HG02870 (cell line): ENCODE measurements at regions not wholly inside any gene's neighbourhood (a gene's known extent, or its start where the extent isn't known, plus 50 kb on each side); places are given as distances from the start of the nearest gene placed in this dataset.

Experiments used
- ATAC-seq: cut with Tn5 transposase; IDR thresholded peaks from one replicate; pipeline ENCODE4 v1.9.1; 2021; ENCODE audit warnings: mild to moderate bottlenecking, moderate library complexity; ENCODE audit not compliant: unreplicated experiment

- no peak for ATAC-seq
Measured at GRCh38 chr2:19140463-19141208, 217.8 kb downstream of the OSR1 start.

- ATAC-seq: no peak
Measured at GRCh38 chr2:19139386-19139785, 219.0 kb downstream of the OSR1 start.

- ATAC-seq: no peak
Measured at GRCh38 chr2:19138264-19138825, 220.1 kb downstream of the OSR1 start.

DNA sequence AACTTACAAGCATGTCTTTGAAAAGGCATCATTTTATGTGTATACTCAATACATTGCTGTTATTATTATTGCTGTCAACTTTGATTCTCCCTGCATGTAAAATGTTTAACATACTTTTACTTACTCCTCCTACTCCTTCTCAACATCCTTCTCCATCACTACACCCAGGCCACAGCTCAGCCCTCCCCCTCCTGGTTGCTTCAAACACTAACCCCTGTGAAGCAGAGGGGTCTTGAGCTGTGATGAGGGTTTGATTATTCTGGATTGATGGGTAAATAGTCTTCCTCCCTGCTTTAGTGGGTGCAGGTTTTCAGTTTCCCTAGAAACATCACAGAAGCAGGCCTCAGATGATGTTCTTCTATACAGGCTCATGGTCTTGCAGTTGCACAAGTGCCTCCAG is 221.0 kb downstream of the OSR1 start:
- no peak for ATAC-seq

DNA sequence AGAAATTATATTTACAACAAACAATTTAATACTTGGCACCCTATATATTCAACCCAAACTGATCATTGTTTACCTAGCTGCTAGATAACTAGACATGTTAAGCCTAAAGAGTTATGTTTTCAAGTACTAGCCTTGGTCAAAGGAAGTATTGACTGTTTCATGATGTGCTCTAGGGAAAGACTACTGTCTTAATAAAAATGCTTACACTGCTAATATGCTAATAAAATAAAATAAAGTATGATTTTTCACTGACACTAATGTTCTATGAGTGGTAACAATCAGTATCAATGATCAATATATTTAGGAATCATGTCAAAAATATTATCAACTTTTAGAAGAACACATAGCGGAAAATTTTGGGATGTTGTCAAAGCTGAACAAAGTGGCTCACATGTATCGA is 225.5 kb downstream of the OSR1 start:
- ATAC-seq: no peak

GRCh38 chr2:19131871-19132270 is 226.6 kb downstream of the OSR1 start:
- no peak for ATAC-seq

GRCh38 chr2:19128148-19128547 is 230.3 kb downstream of the OSR1 start:
- no peak for ATAC-seq

GRCh38 chr2:19127616-19128015 is 230.8 kb downstream of the OSR1 start:
- no peak for ATAC-seq

- ATAC-seq: no peak
Measured at GRCh38 chr2:19125901-19126680, 232.3 kb downstream of the OSR1 start.

DNA sequence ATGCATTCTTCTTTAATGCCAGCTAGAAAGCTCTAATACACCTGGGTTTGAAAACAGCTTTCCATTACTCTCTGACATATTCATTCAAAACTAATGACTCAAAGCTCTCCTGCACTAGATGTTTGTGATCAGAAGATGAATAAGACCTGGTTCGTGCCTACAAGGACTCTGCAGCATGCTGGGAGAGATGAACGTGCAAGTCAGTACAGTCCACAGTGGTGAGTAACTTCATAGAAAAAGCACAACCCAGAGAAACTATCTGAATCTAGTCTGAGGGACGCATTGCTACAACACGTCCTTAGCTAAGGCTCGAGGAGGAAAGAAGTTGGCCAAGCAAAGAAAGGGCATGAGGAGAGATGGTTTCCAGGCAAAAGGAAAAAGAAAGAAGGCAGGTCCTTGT is 234.3 kb downstream of the OSR1 start:
- ATAC-seq: no peak

GRCh38 chr2:19123556-19123955 is 234.9 kb downstream of the OSR1 start:
- no peak for ATAC-seq

DNA sequence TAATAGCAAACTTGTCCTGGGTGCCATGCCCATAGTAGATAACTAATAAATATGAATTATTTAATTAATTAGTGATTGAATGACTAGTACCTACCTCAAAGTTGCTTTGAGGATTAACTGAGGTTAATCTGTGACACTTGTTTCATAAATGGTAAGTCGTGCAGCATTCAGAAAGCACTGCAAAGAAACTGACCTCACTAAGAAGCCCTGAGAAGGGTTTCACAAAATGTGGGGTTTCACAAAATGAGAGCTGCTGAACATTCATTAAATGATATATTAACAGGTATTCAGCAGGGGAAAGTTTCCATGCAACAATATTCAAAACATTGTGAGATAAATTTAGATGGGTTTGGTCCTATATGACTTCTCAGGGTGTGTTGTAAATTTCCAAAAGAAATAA is 236.2 kb downstream of the OSR1 start:
- ATAC-seq: no peak

DNA sequence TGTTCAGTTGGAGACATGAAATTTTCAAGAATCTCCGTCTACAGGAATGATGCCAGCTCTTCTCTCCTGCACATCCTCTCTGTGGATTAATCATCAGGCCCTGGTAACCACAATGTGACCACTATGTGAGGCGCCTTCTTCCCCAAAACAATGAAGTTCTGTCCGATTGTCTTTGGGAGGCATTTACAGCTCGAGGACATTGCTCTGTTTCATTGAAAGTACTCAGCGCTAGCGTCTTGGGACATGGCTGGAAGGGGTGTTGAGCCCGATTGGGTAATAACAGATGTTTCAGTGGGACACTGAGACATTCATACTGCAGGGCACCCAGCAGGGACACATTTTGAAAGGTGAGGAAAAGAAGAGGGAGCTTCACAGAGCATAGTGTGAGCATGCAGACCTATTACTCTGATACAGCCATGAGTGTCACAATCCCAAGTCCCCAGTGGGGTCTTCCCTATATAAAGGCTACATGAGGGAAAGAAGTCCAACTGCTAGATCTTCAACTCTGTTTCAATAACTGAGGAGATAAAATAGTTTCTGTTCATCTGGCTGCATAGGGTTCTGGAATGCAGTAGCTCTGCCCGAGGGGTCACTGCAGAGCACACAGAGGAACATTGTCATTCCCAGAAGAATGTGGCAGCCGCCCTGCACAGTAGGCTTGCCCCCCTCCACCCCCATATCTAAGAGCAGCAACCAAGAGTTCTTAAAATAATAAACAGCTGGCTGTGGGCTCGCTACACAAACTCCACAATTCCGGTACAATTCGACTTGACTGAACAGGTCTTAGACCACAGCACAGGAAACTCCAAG is 237.3 kb downstream of the OSR1 start:
- ATAC-seq: no peak

DNA sequence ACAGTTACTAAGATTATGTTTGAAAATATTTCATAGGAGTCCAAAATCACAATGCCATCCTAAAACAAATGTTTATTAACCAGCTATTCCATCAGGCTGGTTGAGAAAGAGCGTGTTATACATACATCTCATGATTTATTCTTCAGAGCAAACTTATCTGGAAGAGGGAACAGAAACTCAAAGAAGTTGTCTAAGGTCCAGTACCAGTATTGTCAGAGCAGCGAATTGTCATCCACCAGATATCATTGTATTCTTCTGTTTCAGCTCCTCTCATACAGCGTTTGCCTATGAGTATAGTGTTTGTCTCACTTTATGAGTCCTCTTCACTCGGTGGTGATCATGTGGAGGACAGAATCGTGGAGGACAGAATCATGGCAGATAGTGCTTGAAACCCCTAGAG is 238.2 kb downstream of the OSR1 start:
- ATAC-seq: no peak

GRCh38 chr2:19119326-19120001 is 239.0 kb downstream of the OSR1 start:
- ATAC-seq: no peak

DNA sequence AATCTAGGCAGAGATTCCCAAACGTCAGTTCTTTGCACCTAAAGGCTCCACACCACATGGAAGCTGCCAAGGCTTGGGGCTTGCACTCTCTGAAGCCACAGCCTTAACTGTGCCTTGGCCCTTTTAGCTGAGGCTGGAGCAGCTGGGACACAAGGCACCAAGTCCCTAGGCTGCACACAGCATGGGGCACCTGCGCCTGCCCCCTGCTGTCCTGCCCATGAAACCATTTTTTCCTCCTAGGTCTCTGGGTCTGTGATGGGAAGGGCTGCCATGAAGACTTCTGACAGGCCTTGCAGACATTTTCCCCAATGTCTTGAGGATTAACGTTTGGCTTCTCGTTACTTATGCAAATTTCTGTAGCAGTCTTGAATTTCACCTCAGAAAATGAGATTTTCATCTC is 241.5 kb downstream of the OSR1 start:
- ATAC-seq: no peak

DNA sequence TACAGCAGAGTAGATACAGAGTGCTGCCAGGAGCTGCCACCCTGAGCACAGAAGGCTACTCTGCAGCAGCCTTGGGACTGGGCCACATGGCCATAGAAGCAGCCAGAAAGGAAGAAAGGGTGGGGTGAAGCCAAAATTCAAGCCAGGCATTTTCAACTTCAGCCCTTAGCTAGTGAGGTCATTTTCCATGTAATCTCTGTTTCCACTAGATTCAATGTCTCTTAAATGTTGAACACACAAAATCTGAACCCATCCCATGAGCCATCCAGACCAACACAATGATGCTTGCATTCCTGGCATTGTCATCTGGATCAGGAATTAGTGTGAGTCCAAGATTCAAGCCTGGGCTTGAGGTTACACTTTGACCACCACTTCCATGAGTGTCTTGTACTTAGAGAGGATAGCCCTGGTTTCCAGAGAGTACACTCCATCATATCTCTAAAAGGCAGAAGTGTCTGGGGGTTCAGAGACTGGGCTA is 243.6 kb downstream of the OSR1 start:
- ATAC-seq: no peak

DNA sequence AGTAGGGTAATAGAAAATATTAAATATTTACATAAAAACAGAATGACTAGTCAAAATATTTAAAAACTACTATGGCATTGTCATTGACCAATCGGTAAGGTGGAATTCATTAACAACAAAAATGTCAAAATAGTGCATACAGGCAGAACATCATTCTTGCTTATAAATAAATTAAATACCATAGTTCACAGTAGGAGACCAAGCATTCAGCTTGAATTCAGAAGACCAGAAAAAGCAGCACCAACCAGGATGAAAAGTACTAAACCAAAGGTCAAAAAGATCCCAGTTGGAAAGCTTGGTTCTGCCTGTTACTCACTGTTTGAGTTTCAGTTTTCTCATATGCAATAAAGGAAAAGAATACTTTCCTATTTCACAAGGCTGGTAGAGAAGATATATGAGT is 244.3 kb downstream of the OSR1 start:
- ATAC-seq: no peak

GRCh38 chr2:19111354-19111753 is 247.1 kb downstream of the OSR1 start:
- ATAC-seq: no peak

DNA sequence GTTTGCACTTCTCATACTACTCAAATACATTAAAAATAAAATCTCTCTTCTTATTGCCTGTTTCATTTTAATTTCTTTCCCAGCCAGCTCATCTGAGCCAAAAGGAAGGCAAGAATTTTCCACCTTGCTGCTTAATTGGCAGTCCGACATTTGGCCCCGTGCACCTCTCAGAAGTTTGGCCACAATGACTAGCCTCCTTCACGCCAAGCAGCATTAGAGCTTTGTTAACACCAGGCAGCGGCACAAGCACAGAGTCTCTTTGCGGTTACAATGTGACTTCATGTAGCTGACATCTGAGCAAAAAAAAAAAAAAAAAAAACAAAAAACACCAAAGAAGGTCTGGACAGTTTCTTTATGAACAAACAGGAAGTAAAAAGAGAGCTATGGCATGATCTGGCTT is 248.9 kb downstream of the OSR1 start:
- ATAC-seq: no peak

DNA sequence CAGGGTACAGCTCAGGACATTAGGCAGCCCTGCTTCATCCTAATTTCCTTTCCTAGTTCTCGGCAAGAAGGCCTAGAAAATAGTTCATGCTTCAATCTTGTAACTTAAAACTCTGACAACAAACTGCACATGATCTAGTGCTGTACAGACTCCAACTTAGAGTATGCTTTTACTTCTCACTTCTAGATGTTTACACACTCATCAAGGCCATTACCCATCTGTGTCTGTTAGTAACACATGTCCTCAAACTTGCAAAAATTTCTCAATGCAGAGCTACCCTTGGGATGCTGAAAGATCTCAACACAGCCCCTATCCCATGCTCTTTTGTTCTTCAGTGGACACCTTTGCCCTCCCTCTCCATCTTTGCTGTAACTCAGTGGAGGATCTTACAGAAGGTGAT is 252.0 kb downstream of the OSR1 start:
- no peak for ATAC-seq
